ENCODE measurements at regions not wholly inside any gene's neighbourhood (a gene's known extent, or its start where the extent isn't known, plus 50 kb on each side); places are given as distances from the start of the nearest gene placed in this dataset.
A peak's percentile ranks its signal among the peaks of the same experiment; 100 is the strongest.
"Not testable (repeated sequence)": the region's sequence is repeated elsewhere in the genome, so short reads cannot be mapped to it uniquely, and the experiment has no call there.

DNA sequence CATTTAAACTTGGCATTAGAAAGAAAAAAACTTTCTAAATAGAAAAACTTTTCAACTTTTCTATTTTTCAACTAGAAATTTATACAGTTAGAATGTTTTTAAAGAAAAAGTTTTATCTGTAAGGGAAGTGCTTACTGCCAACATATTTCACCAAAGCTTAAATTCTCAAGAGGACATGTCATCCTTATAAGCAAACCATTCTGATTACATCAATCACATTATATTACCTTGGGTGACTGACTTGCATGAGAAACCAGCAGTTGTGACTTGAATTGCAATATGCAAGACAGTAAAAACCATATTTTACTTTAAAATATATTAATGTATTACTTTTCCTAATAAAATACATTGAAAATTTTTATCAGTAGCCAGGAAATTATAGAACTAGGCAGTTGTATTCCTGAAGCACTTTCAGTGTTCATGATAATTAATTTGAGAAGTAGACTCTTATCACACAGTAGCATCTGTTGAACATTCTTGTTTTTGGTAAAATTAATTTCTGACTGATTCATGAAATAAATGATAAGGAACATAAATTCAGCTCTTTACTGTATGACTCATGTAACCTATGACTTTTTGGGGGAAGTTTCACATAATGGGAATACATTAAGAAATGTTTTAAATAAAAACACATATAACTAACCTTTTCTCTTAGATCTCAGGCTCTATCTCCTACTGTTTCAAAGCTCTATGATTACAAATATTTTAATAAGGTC lies 345.0 kb upstream of the CCDC179 start:
- no peak overlapping the region for H3K4me3 ChIP-seq
- no peaks in the 10 kb centered on the region for H3K36me3 ChIP-seq (ENCODE audit: low read depth)
- H3K9me3 ChIP-seq = peaks cover 12% of the 10 kb centered on the region
- DNase-seq (no peak), ATAC-seq (no peak)
- TF ChIP-seq, protein P1, sequence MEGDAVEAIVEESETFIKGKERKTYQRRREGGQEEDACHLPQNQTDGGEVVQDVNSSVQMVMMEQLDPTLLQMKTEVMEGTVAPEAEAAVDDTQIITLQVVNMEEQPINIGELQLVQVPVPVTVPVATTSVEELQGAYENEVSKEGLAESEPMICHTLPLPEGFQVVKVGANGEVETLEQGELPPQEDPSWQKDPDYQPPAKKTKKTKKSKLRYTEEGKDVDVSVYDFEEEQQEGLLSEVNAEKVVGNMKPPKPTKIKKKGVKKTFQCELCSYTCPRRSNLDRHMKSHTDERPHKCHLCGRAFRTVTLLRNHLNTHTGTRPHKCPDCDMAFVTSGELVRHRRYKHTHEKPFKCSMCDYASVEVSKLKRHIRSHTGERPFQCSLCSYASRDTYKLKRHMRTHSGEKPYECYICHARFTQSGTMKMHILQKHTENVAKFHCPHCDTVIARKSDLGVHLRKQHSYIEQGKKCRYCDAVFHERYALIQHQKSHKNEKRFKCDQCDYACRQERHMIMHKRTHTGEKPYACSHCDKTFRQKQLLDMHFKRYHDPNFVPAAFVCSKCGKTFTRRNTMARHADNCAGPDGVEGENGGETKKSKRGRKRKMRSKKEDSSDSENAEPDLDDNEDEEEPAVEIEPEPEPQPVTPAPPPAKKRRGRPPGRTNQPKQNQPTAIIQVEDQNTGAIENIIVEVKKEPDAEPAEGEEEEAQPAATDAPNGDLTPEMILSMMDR (IDR thresholded peaks at IDR 0.05) = no peak
- H3K4me1 ChIP-seq (ENCODE audit: low read depth) = no peaks in the 10 kb centered on the region
- intact Hi-C loops (cut with DNase I, micrococcal nuclease) = no loop called here

DNA sequence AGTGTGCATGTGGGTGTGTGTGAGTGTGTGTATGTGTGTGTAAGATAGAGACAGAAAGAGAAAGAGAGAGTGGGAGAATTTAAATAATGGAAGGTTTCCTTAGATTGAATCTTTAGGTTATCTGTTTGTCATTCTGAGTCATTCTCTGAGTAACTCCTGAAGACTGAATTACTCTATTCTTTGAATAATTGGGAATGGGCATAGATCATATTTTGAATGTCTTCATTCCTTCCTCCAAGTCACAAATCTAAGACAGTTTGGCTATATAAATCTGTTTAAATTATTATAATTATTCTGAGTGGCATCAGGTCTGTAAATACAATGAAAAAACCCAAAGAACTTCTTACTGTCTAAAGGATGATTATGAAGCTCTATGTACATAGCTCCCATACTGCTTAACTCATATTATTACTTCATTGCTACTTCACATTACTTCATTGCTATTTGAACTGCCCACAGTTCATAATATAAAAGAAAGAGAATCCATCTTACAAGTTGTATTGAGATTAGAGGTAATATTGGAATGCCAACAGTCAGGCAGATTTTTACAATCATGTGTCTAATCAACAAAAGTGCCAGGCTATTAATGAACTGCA lies 346.6 kb upstream of the CCDC179 start:
- H3K4me1 ChIP-seq (ENCODE audit: low read depth) = no peaks in the 10 kb centered on the region
- H3K4me3 ChIP-seq = no peak overlapping the region
- TF ChIP-seq, protein P1 (IDR thresholded peaks at IDR 0.05) = no peak
- ATAC-seq (no peak), DNase-seq (no peak)
- peaks cover 12% of the 10 kb centered on the region for H3K9me3 ChIP-seq
- intact Hi-C loops (cut with DNase I, micrococcal nuclease) = no loop called here
- H3K36me3 ChIP-seq (ENCODE audit: low read depth) = no peaks in the 10 kb centered on the region

DNA sequence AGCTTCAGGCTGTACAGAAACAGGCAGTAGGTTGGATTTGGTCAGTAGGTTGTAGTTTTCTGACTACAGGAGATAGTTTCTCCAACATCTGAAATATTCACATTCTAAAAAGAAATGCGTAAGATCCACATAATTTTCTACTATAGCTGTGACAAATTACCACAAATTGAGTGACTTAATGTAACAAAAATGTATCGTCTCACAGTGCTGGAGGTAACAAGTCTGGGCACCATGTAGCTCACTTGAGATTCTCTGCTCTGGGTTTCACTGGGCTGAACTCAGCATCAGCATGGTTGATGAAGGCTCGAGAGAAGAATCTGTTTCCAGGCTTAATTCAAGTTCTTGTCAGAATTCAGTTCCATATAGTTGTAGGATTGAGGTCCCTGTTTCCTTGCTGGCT lies 350.9 kb upstream of the CCDC179 start:
- Histone ChIP-seq H3K4me1 (ENCODE audit: low read depth) (peaks cover 8% of the 10 kb centered on the region), H3K36me3 (ENCODE audit: low read depth) (no peaks in the 10 kb centered on the region), H3K4me3 (no peak overlapping the region), H3K9me3 (no peaks in the 10 kb centered on the region)
- DNase-seq (no peak), ATAC-seq (no peak)
- intact Hi-C loops (cut with DNase I, micrococcal nuclease) = no loop called here
- TF ChIP-seq, protein P1 (IDR thresholded peaks at IDR 0.05) = no peak

GRCh38 chr11:23212807-23213206 lies 352.5 kb upstream of the CCDC179 start:
- Histone ChIP-seq H3K36me3 (ENCODE audit: low read depth) (no peaks in the 10 kb centered on the region), H3K4me1 (ENCODE audit: low read depth) (peaks cover 8% of the 10 kb centered on the region), H3K9me3 (no peaks in the 10 kb centered on the region), H3K4me3 (no peak overlapping the region)
- TF ChIP-seq, protein P1 (IDR thresholded peaks at IDR 0.05) = no peak
- ATAC-seq (peak; percentile 93), DNase-seq (no peak)
- intact Hi-C loops (cut with DNase I, micrococcal nuclease) = no loop called here

GRCh38 chr11:23217072-23217471 lies 356.8 kb upstream of the CCDC179 start:
- TF ChIP-seq, protein P1 (IDR thresholded peaks at IDR 0.05) = no peak
- intact Hi-C loops (cut with DNase I, micrococcal nuclease) = no loop called here
- no peak overlapping the region for H3K4me3 ChIP-seq
- no peak for ATAC-seq
- H3K9me3 ChIP-seq = no peaks in the 10 kb centered on the region
- peaks cover 7% of the 10 kb centered on the region for H3K4me1 ChIP-seq (ENCODE audit: low read depth)
- no peaks in the 10 kb centered on the region for H3K36me3 ChIP-seq (ENCODE audit: low read depth)
- no peak for DNase-seq

GRCh38 chr11:23220086-23220485 lies 359.8 kb upstream of the CCDC179 start:
- H3K36me3 ChIP-seq (ENCODE audit: low read depth); intact Hi-C loops (cut with DNase I, micrococcal nuclease); H3K4me1 ChIP-seq (ENCODE audit: low read depth); H3K4me3 ChIP-seq; ATAC-seq; DNase-seq; H3K9me3 ChIP-seq: not testable (repeated sequence)
